ENCODE measurements at regions not wholly inside any gene's neighbourhood (a gene's known extent, or its start where the extent isn't known, plus 50 kb on each side); places are given as distances from the start of the nearest gene placed in this dataset.

DNA sequence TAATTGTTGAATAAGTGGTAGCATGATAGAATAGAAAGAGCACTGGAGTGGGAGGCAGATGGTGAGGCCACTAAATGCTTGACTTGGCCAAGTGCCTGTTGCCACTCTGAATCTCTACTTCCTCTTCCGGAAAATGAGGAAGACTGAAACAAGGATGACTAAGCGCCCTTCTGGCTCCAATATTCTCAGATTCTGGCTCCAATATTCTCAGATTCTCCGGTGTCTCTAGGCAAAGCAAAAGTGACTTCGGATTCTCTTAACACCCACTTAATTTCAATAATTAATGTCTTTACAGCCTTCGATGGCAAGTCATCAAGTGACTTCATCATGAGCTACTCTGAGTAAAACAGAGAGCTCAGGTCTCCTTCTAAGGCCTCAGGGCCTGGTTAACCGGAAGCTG is 402.2 kb upstream of the FGF13 start:
- DNase-seq (ENCODE audit: low spot score) = no peak
- in situ Hi-C loops (cut with MboI; ENCODE audit: low pct_unique_long_range_greater_than_20kb, low sequenced_read_pairs, unreplicated experiment) = no loop called here
- TF ChIP-seq CTCF (IDR thresholded peaks at IDR 0.05; ENCODE audit: extremely low read depth, insufficient read depth, missing control alignments) = no peak

DNA sequence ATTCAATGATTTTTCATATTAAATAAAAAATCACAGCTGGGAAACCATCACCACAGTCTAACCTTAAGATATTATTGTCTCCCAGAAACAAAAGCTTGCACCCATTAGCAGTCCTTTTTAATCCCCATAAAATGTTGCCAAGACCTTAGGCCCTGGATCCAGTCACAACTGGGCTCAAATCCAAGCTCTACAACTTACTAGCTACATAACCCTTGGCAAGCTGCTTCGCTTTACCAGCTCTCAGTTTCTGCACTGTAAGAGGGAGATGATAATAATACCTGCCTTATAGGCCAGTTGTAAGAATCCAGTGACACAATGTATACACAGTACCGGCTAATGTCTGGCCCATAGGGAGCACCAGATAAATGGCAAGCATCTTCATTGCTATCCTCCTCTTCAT is 400.9 kb upstream of the FGF13 start:
- in situ Hi-C loops (cut with MboI; ENCODE audit: low pct_unique_long_range_greater_than_20kb, low sequenced_read_pairs, unreplicated experiment) = no loop called here
- no peak for DNase-seq (ENCODE audit: low spot score)
- no peak for TF ChIP-seq CTCF (IDR thresholded peaks at IDR 0.05; ENCODE audit: extremely low read depth, insufficient read depth, missing control alignments)

DNA sequence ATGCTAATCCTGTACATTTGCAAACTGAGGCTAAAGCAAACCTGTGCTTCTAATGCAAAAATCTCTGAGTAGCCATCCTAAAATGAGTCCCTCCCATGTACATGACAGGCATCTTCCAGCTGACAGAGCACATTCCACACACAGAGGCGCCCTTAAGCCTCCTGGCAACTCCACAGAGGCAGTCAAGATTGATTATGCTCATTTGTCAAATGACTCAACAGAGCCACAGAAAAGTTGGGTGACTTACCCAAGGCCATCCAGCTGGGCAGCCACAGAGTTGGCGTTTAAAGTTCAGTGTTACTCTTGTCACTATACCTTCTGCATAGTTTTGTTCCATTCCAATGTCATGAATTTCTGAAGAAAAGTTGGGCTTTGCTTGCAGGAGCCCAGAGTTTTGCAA is 394.6 kb upstream of the FGF13 start:
- in situ Hi-C loops (cut with MboI; ENCODE audit: low pct_unique_long_range_greater_than_20kb, low sequenced_read_pairs, unreplicated experiment) = no loop called here
- no peak for TF ChIP-seq CTCF (IDR thresholded peaks at IDR 0.05; ENCODE audit: extremely low read depth, insufficient read depth, missing control alignments)
- DNase-seq (ENCODE audit: low spot score) = no peak

DNA sequence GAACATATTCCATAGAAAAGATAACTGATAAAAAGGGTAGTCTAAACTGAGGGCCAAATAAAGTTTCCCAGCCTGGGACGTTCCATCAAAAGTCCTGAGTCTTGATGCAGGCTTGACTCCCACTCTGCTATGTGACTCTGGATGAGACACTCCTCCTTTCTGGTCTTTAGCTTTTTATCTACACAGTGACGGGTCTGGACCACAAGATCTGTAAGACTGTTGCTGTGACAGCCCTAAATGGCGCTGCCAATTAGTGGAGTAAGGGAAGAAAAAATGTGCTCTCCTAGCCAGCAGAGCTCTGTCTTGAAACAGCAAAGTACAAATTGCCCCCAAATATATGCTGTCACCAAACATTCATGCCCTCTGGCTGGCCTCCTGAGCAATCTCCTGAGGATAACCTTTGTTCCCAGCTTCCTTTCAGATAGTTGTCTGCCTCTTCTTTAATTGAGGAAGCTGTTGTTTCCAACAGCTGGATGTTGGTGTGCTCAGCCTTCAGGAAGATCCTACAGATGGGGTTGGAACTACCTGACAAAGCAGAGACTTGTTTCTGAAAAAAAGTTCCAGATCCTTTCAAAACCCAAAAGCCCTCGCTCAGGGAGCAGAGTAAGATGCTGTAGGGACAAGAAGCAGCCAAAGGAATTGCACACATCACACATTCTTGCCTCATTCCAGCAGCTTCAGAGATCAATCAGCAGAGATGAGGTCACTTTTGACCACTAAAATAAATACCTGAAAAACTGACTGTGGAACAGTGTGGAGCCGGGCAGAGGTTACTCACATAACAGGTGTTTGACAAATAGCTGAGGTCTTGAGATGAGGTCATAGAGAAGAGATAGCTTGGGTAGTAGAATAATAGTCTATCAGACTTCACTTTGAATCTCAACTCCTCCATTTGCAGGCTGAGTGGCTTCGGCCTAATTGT is 383.4 kb upstream of the FGF13 start:
- in situ Hi-C loops (cut with MboI; ENCODE audit: low pct_unique_long_range_greater_than_20kb, low sequenced_read_pairs, unreplicated experiment) = no loop called here
- DNase-seq (ENCODE audit: low spot score) = no peak
- TF ChIP-seq CTCF (IDR thresholded peaks at IDR 0.05; ENCODE audit: extremely low read depth, insufficient read depth, missing control alignments) = no peak

DNA sequence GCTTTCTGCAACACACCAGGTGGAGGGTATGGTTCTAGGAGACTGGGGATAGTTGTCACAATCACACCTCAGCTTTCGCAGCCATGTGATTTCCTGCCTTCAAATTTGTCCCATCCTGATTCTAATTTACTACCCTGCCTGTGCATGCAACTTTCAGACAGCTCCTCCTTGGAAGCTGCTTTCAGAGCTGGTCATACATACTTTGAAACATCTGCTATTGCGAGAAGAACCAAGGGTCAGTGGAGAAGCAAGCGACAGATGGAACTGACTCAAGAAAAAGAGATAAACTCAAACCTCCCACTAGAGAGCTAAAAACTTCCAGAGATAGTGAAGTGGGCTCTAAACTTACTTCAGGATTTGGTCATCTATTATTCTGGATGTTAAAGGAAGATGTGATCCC is 381.7 kb upstream of the FGF13 start:
- in situ Hi-C loops (cut with MboI; ENCODE audit: low pct_unique_long_range_greater_than_20kb, low sequenced_read_pairs, unreplicated experiment) = no loop called here
- no peak for DNase-seq (ENCODE audit: low spot score)
- TF ChIP-seq CTCF (IDR thresholded peaks at IDR 0.05; ENCODE audit: extremely low read depth, insufficient read depth, missing control alignments) = no peak

GRCh38 chrX:139091878-139092277 is 380.4 kb upstream of the FGF13 start:
- DNase-seq (ENCODE audit: low spot score) = no peak
- in situ Hi-C loops (cut with MboI; ENCODE audit: low pct_unique_long_range_greater_than_20kb, low sequenced_read_pairs, unreplicated experiment) = no loop called here

More at GRCh38 chrX:139091878-139092277, 380.4 kb upstream of the FGF13 start:
- no peak for TF ChIP-seq CTCF (IDR thresholded peaks at IDR 0.05; ENCODE audit: extremely low read depth, insufficient read depth, missing control alignments)
